DMS153 treated with DMSO at 0.1 percent for 48 hours (cell line): ENCODE measurements at regions not wholly inside any gene's neighbourhood (a gene's known extent, or its start where the extent isn't known, plus 50 kb on each side); places are given as distances from the start of the nearest gene placed in this dataset.

Experiments
- DNase-seq: peaks from one replicate; lab custom pipeline; 2025; ENCODE audit not compliant: unreplicated experiment; lab: John Stamatoyannopoulos, UW

- no peak for DNase-seq
Observed at GRCh38 chr10:62885684-62886461, 69.7 kb upstream of the EGR2 start.

GRCh38 chr10:62880162-62880561 is 64.0 kb upstream of the EGR2 start:
- DNase-seq: no peak

- no peak for DNase-seq
Observed at GRCh38 chr10:62873866-62874265, 57.7 kb upstream of the EGR2 start.

- no peak for DNase-seq
Observed at GRCh38 chr10:62870866-62871265, 54.7 kb upstream of the EGR2 start.

- DNase-seq: no peak
Observed at GRCh38 chr10:62869958-62870357, 53.8 kb upstream of the EGR2 start.

GRCh38 chr10:62866941-62867340 is 50.8 kb upstream of the EGR2 start:
- no peak for DNase-seq

- DNase-seq: no peak
Observed at GRCh38 chr10:62866451-62866850, 50.3 kb upstream of the EGR2 start.
